GM12875 (cell line): ENCODE measurements at regions not wholly inside any gene's neighbourhood (a gene's known extent, or its start where the extent isn't known, plus 50 kb on each side); places are given as distances from the start of the nearest gene placed in this dataset.

Source experiments
- H3K4me3 ChIP-seq: one replicate; pipeline ENCODE4 v1.5.1; 2011; ENCODE audit warnings: low read depth, low read length, control low read depth
- TF ChIP-seq, protein P1 (sequence below): IDR thresholded peaks from 2 replicates; pipeline ENCODE4 v1.5.1; 2011; ENCODE audit warnings: low read depth, mild to moderate bottlenecking, control low read depth, inconsistent platforms, low read length, moderate library complexity, borderline replicate concordance; ENCODE audit not compliant: insufficient read depth

DNA sequence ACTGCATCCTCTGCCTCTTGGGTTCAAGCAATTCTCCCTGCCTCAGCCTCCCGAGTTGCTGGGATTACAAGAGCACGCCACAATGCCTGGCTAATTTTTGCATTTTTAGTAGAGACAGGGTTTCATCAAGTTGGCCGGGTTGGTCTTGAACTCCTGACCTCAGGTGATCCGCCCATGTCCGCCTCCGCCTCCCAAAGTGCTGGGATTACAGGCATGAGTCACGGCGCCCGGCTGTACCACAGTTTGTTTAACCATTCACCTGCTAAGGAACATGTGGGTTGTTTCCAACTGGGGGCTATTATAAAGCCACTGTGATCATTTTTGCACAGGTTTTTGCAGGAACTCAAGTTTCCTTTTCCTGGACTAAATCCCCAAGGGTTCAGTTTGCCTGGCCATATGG lies 123.2 kb upstream of the RAP2B start:
- TF ChIP-seq, protein P1, sequence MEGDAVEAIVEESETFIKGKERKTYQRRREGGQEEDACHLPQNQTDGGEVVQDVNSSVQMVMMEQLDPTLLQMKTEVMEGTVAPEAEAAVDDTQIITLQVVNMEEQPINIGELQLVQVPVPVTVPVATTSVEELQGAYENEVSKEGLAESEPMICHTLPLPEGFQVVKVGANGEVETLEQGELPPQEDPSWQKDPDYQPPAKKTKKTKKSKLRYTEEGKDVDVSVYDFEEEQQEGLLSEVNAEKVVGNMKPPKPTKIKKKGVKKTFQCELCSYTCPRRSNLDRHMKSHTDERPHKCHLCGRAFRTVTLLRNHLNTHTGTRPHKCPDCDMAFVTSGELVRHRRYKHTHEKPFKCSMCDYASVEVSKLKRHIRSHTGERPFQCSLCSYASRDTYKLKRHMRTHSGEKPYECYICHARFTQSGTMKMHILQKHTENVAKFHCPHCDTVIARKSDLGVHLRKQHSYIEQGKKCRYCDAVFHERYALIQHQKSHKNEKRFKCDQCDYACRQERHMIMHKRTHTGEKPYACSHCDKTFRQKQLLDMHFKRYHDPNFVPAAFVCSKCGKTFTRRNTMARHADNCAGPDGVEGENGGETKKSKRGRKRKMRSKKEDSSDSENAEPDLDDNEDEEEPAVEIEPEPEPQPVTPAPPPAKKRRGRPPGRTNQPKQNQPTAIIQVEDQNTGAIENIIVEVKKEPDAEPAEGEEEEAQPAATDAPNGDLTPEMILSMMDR, result no peak
- no peak overlapping the region for H3K4me3 ChIP-seq

DNA sequence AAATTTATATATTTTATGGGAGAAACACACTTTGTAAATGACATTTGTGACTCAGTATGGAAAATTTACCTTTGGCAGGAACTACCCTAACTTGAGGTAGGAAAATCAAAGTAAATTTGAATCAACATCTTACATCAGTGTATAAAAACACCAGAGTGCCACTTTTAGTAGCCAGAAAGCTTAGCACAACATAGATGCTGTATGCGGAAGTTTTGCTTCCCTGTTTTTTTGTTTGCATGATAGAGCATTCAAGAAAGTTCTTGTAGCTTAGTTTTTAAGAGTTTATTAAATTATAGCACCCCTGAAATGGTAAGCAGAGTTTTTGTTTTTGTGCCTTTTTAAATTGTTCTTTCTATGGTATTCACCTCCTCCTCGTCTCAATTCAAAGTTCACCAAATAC lies 120.8 kb upstream of the RAP2B start:
- no peak overlapping the region for H3K4me3 ChIP-seq
- TF ChIP-seq, protein P1, result no peak

- TF ChIP-seq, protein P1, result no peak
- H3K4me3 ChIP-seq, result no peak overlapping the region
These were observed 119.9 kb upstream of the RAP2B start for GRCh38 chr3:153042088-153042487.

DNA sequence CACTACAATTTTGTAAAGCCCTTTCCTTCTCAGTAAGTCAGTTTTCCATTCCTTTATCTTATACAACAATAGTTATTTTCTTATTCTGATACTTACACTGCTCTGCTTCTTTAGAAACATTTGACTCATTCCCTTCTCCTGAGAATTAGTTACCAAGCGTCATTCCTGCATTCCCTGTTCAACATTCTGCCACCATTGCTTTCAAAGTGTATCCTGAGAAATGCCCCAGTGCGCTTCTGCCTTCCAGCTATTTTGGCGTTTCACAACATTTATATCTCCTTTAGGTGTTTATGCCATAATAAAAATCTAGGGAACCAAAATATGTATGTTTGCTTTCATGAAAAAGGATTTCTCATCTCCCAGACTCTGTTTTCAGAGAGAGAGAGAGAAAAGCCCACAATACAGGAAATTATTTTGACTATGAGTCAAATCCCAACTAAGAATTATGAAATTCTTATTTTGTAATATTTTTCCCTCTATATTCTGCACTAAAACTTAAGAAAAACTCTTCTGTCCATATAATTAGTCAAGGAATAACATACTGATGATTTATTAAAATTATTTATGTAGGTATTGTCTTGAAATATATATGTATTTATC lies 118.2 kb upstream of the RAP2B start:
- H3K4me3 ChIP-seq, result no peak overlapping the region

DNA sequence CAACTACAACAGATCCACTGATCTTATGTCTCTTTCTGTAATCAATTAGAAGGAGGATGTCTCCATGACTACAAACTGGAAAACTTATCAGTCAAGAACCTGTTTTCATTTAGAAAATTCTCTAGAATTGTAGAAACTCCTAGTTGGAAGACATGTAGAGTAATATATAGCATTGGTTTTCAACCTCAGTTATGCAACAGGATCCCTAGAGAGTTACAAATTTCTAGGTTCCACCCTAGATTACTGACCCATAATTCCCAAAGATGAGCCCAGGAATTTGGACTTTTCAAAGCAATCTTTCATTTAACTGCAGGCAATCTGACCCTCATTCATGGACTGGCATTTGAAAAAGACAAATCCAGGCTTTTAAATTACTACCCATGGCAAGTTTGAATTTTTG lies 116.9 kb upstream of the RAP2B start:
- TF ChIP-seq, protein P1, result no peak
- H3K4me3 ChIP-seq, result no peak overlapping the region

More for the DNA sequence above, 118.2 kb upstream of the RAP2B start:
- TF ChIP-seq, protein P1, result no peak

- TF ChIP-seq, protein P1, result no peak
These were observed 111.0 kb upstream of the RAP2B start for GRCh38 chr3:153050978-153051377.

GRCh38 chr3:153051427-153052095 lies 110.5 kb upstream of the RAP2B start:
- H3K4me3 ChIP-seq, result no peak overlapping the region
- TF ChIP-seq, protein P1, result no peak

More at GRCh38 chr3:153050978-153051377, 111.0 kb upstream of the RAP2B start:
- H3K4me3 ChIP-seq, result no peak overlapping the region
